ENCODE measurements at regions not wholly inside any gene's neighbourhood (a gene's known extent, or its start where the extent isn't known, plus 50 kb on each side); places are given as distances from the start of the nearest gene placed in this dataset.

DNA sequence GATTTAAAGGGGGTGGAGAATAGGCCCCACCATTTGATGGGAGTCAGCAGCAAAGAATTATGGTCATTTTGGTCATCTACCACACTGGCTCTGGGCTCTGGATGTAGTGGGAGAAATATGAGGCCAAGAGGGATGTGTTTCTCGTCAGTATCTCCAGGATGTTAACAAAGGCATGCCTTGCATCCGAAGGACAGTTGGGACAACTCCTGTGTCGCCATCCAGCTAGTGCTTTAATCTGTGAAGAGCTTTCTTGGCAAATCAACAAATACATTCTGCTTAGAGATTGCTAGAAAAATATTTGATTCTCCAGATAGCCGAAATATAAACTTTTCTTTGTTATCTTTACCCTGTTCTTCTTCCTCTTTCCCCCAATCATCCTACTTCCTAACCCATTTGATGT, 287.1 kb upstream of the TNP1 start:
- no peak overlapping the region for H3K27ac ChIP-seq (ENCODE audit: low read length)
- H3K4me1 ChIP-seq (ENCODE audit: insufficient read depth, low read length), result no peaks in the 10 kb centered on the region
- no peak for TF ChIP-seq EZH2 (IDR thresholded peaks at IDR 0.05; ENCODE audit: borderline replicate concordance, low read depth, low read length, severe bottlenecking)
- TF ChIP-seq, protein P1, sequence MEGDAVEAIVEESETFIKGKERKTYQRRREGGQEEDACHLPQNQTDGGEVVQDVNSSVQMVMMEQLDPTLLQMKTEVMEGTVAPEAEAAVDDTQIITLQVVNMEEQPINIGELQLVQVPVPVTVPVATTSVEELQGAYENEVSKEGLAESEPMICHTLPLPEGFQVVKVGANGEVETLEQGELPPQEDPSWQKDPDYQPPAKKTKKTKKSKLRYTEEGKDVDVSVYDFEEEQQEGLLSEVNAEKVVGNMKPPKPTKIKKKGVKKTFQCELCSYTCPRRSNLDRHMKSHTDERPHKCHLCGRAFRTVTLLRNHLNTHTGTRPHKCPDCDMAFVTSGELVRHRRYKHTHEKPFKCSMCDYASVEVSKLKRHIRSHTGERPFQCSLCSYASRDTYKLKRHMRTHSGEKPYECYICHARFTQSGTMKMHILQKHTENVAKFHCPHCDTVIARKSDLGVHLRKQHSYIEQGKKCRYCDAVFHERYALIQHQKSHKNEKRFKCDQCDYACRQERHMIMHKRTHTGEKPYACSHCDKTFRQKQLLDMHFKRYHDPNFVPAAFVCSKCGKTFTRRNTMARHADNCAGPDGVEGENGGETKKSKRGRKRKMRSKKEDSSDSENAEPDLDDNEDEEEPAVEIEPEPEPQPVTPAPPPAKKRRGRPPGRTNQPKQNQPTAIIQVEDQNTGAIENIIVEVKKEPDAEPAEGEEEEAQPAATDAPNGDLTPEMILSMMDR (IDR thresholded peaks at IDR 0.05; ENCODE audit: borderline replicate concordance, extremely low read depth, low read length, poor library complexity, severe bottlenecking), result no peak
- H3K9ac ChIP-seq (ENCODE audit: low read depth, low read length), result no peak overlapping the region
- no peak overlapping the region for H3K4me2 ChIP-seq (ENCODE audit: insufficient read depth, low read length)
- H3K36me3 ChIP-seq (ENCODE audit: insufficient read depth, low read length), result no peaks in the 10 kb centered on the region
- peaks cover 6% of the 10 kb centered on the region for H3K27me3 ChIP-seq (ENCODE audit: insufficient read depth, low read length, poor library complexity)
- H3K4me3 ChIP-seq (ENCODE audit: low read depth in 1 of 2, low read length in 2 of 2), result no peak overlapping the region
- no peaks in the 10 kb centered on the region for H4K20me1 ChIP-seq (ENCODE audit: insufficient read depth, low read length)
- H3K9me3 ChIP-seq (ENCODE audit: insufficient read depth, low read length, severe bottlenecking), result no peaks in the 10 kb centered on the region
- ATAC-seq (ENCODE audit: insufficient read depth, low read depth), result no peak
- H2AFZ ChIP-seq (ENCODE audit: low read depth, low read length), result no peak overlapping the region
- H3K79me2 ChIP-seq (ENCODE audit: insufficient read depth, low read length), result no peaks in the 10 kb centered on the region
- DNase-seq, result no peak

DNA sequence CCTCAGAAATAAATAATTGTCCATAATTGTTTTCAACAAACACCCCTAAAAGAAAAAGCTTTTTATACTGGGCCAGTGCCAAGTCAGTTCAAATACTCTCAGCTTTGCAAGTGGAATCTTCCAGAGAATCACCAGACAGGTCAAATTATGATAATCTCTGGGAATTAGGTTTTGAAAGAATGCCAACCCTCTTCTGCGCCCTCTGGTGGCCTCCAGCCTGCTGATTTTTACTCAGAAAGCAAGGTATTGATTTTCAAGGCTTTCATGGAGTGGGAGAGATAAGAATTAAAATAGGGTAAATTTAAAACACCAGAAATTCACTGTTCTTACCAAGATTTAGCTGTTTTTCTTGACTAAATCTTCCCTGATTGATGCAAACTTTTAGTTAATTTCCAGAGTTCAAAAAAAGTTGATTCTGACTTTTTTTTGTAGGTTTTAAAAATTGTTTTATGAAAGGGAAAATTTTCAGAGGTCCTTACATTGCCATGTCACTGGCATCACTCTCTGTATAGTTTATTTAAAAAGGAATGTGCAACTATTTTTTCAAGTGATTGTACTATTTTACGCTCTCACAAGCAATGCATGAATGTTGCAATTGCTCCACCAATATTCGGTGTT, 282.9 kb upstream of the TNP1 start:
- no peaks in the 10 kb centered on the region for H3K79me2 ChIP-seq (ENCODE audit: insufficient read depth, low read length)
- no peak overlapping the region for H3K4me2 ChIP-seq (ENCODE audit: insufficient read depth, low read length)
- peaks cover 3% of the 10 kb centered on the region for H3K9me3 ChIP-seq (ENCODE audit: insufficient read depth, low read length, severe bottlenecking)
- no peaks in the 10 kb centered on the region for H3K4me1 ChIP-seq (ENCODE audit: insufficient read depth, low read length)
- no peak overlapping the region for H3K4me3 ChIP-seq (ENCODE audit: low read depth in 1 of 2, low read length in 2 of 2)
- ATAC-seq (ENCODE audit: insufficient read depth, low read depth) (no peak), DNase-seq (peak; percentile 41)
- no peak for TF ChIP-seq EZH2 (IDR thresholded peaks at IDR 0.05; ENCODE audit: borderline replicate concordance, low read depth, low read length, severe bottlenecking)
- TF ChIP-seq, protein P1 (IDR thresholded peaks at IDR 0.05; ENCODE audit: borderline replicate concordance, extremely low read depth, low read length, poor library complexity, severe bottlenecking), result peak; percentile 65
- H4K20me1 ChIP-seq (ENCODE audit: insufficient read depth, low read length), result no peaks in the 10 kb centered on the region
- no peak overlapping the region for H3K9ac ChIP-seq (ENCODE audit: low read depth, low read length)
- no peak overlapping the region for H3K27ac ChIP-seq (ENCODE audit: low read length)
- no peaks in the 10 kb centered on the region for H3K36me3 ChIP-seq (ENCODE audit: insufficient read depth, low read length)
- H2AFZ ChIP-seq (ENCODE audit: low read depth, low read length), result no peak overlapping the region
- H3K27me3 ChIP-seq (ENCODE audit: insufficient read depth, low read length, poor library complexity), result peaks cover 4% of the 10 kb centered on the region

DNA sequence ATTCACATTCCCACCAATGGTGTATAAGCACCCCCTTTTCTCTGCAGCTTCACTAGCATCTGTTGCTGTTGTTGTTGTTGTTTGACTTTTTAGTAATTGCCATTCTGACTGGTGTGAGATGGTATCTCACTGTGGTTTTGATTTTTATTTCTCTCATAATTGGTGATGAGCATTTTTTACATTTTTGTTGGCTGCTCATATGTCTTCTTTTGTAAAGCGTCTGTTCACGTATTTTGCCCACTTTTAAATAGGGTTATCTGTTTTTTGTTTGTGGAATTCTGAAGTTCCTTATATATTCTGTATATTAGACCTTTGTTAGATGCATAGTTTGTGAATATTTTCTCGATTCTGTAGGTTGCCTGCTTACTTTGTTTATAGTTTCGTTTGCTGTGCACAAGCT, 278.4 kb upstream of the TNP1 start:
- no peaks in the 10 kb centered on the region for H3K4me1 ChIP-seq (ENCODE audit: insufficient read depth, low read length)
- no peak overlapping the region for H3K4me2 ChIP-seq (ENCODE audit: insufficient read depth, low read length)
- peaks cover 3% of the 10 kb centered on the region for H3K9me3 ChIP-seq (ENCODE audit: insufficient read depth, low read length, severe bottlenecking)
- no peak overlapping the region for H3K27ac ChIP-seq (ENCODE audit: low read length)
- no peak overlapping the region for H3K9ac ChIP-seq (ENCODE audit: low read depth, low read length)
- no peaks in the 10 kb centered on the region for H3K36me3 ChIP-seq (ENCODE audit: insufficient read depth, low read length)
- DNase-seq (no peak), ATAC-seq (ENCODE audit: insufficient read depth, low read depth) (no peak)
- TF ChIP-seq EZH2 (IDR thresholded peaks at IDR 0.05; ENCODE audit: borderline replicate concordance, low read depth, low read length, severe bottlenecking), result no peak
- TF ChIP-seq, protein P1 (IDR thresholded peaks at IDR 0.05; ENCODE audit: borderline replicate concordance, extremely low read depth, low read length, poor library complexity, severe bottlenecking), result no peak
- no peaks in the 10 kb centered on the region for H4K20me1 ChIP-seq (ENCODE audit: insufficient read depth, low read length)
- H3K27me3 ChIP-seq (ENCODE audit: insufficient read depth, low read length, poor library complexity), result no peaks in the 10 kb centered on the region
- no peak overlapping the region for H3K4me3 ChIP-seq (ENCODE audit: low read depth in 1 of 2, low read length in 2 of 2)
- no peak overlapping the region for H2AFZ ChIP-seq (ENCODE audit: low read depth, low read length)
- no peaks in the 10 kb centered on the region for H3K79me2 ChIP-seq (ENCODE audit: insufficient read depth, low read length)
